A549 (cell line): ENCODE measurements at regions not wholly inside any gene's neighbourhood (a gene's known extent, or its start where the extent isn't known, plus 50 kb on each side); places are given as distances from the start of the nearest gene placed in this dataset.

ENCODE experiments used
- ATAC-seq, 2 experiments: fragments of 200-7000 bp in 1 of 2; fragments of >200 bp in 1 of 2; cut with Nextera tagmentation in 1 of 2; cut with Tn5 transposase in 1 of 2; 3 replicates each; pipeline versions ENCODE4 v1.8.0 to v1.9.1; 2018 to 2020; ENCODE audit warnings: mild to moderate bottlenecking in 1 of 2, moderate library complexity in 1 of 2
- CTCF ChIA-PET: fragments of 300-600 bp; sonication (Branson Sonifier 250); formaldehyde crosslinking; extraction: SDS; loops from one replicate; lab custom pipeline; 2021; ENCODE audit warnings: antibody characterized with exemption, inconsistent platforms; lab: Yijun Ruan, JAX
- POLR2A ChIA-PET: fragments of 350-600 bp; formaldehyde crosslinking; extraction: SDS; loops from one replicate; lab custom pipeline; 2021; ENCODE audit warnings: antibody characterized with exemption, inconsistent platforms; lab: Yijun Ruan, JAX
- DNase-seq, 2 experiments: peaks; one replicate each; pipeline versions ENCODE4 v3.0.0 to v3.0.0-alpha.2; 2011 to 2016; ENCODE audit warnings: low read depth in 1 of 2, low spot score in 1 of 2
- FAIRE-seq: peaks from 2 replicates; lab custom pipeline; 2011; peaks lifted over from hg19 to GRCh38; lab: Jason Lieb, UNC
- H3K27ac ChIP-seq, 2 experiments: fragments of >200 bp; sonication (Bioruptor Twin); formaldehyde crosslinking; 3 replicates each; pipeline ENCODE4 v1.5.1; 2016 to 2017
- H3K4me1 ChIP-seq: fragments of >200 bp; sonication (Bioruptor Twin); formaldehyde crosslinking; 3 replicates; pipeline ENCODE4 v1.6.1; 2016
- H3K4me2 ChIP-seq: fragments of >200 bp; sonication (Bioruptor Twin); formaldehyde crosslinking; 3 replicates; pipeline ENCODE4 v1.6.1; 2016
- H3K4me3 ChIP-seq: fragments of >200 bp; sonication (Bioruptor Twin); formaldehyde crosslinking; 3 replicates; pipeline ENCODE4 v1.5.1; 2016
- H3K9me3 ChIP-seq: fragments of >200 bp; sonication (Bioruptor Twin); formaldehyde crosslinking; 3 replicates; pipeline ENCODE4 v1.6.1; 2016
- CBX8 ChIP-seq: fragments of 200-600 bp; sonication (generic); IDR thresholded peaks from 2 replicates; pipeline ENCODE4 v1.6.1; 2016
- EHF ChIP-seq: fragments of 250-450 bp; sonication (Bioruptor Pico); IDR thresholded peaks from 2 replicates; pipeline ENCODE4 v1.5.0; 2020; ENCODE audit warnings: mild to moderate bottlenecking
- EP300 ChIP-seq, 2 experiments: fragments of >200 bp; sonication (Bioruptor Twin); formaldehyde crosslinking; IDR thresholded peaks; 2 replicates in 1 of 2; 3 replicates in 1 of 2; pipeline ENCODE4 v1.6.1; 2016 to 2017
- FOSB ChIP-seq: fragments of 250-450 bp; sonication (Bioruptor Pico); IDR thresholded peaks from 2 replicates; pipeline ENCODE4 v1.5.0; 2020; ENCODE audit warnings: mild to moderate bottlenecking, moderate library complexity
- HEYL ChIP-seq: fragments of 250-450 bp; sonication (Bioruptor Pico); IDR thresholded peaks from 2 replicates; pipeline ENCODE4 v1.8.0; 2021; ENCODE audit warnings: mild to moderate bottlenecking, moderate library complexity
- JUNB ChIP-seq: fragments of >200 bp; sonication (Bioruptor Twin); formaldehyde crosslinking; IDR thresholded peaks from 2 replicates; pipeline ENCODE4 v1.6.1; 2016
- MAFK ChIP-seq: fragments of 450-650 bp; IDR thresholded peaks from 2 replicates; pipeline ENCODE4 v1.6.1; 2014; ENCODE audit not compliant: partially characterized antibody
- MAZ ChIP-seq: fragments of 150-350 bp; IDR thresholded peaks from 2 replicates; pipeline ENCODE4 v1.6.1; 2014; ENCODE audit warnings: antibody characterized with exemption, low read depth, low read length, borderline replicate concordance
- NR3C1 ChIP-seq: fragments of >200 bp; sonication (Bioruptor Twin); formaldehyde crosslinking; IDR thresholded peaks from 3 replicates; pipeline ENCODE4 v1.6.1; 2017
- RAD21 ChIP-seq, 2 experiments: fragments of >200 bp in 1 of 2; sonication (Bioruptor Twin) in 1 of 2; formaldehyde crosslinking in 1 of 2; IDR thresholded peaks in 1 of 2; conservative IDR thresholded peaks in 1 of 2; 2 replicates in 1 of 2; 3 replicates in 1 of 2; pipeline ENCODE4 v1.6.1; 2012 to 2018; ENCODE audit warnings: inconsistent platforms in 1 of 2
- RNF2 ChIP-seq: fragments of 200-600 bp; sonication (generic); IDR thresholded peaks from 2 replicates; pipeline ENCODE4 v1.6.1; 2016; ENCODE audit warnings: low read depth, mild to moderate bottlenecking, antibody characterized with exemption, moderate library complexity, borderline replicate concordance
- SREBF2 ChIP-seq: fragments of 450-650 bp; IDR thresholded peaks from 2 replicates; pipeline ENCODE4 v1.6.1; 2014; ENCODE audit warnings: mild to moderate bottlenecking, moderate library complexity
- WGBS: methylation state at CpG from one replicate; pipeline ENCODE4 v1.1.6; 2017; ENCODE audit errors: missing lambda C conversion rate; 5-methylcytosine and 5-hydroxymethylcytosine counted together
- TF ChIP-seq, protein P1 (sequence below): fragments of 200-600 bp; sonication (generic); IDR thresholded peaks from 2 replicates; pipeline ENCODE4 v1.6.1; 2016; ENCODE audit warnings: antibody characterized with exemption, mild to moderate bottlenecking, moderate library complexity
- TF ChIP-seq, protein P2 (sequence below): IDR thresholded peaks from 2 replicates; pipeline ENCODE4 v1.6.1; 2012; ENCODE audit warnings: low read depth, borderline replicate concordance
- TF ChIP-seq, protein P3 (sequence below): fragments of 150-350 bp; IDR thresholded peaks from 2 replicates; pipeline ENCODE4 v1.6.1; 2014; ENCODE audit warnings: low read depth, mild to moderate bottlenecking, low read length
- TF ChIP-seq, protein P4 (sequence below): fragments of 450-650 bp; IDR thresholded peaks from 2 replicates; pipeline ENCODE4 v1.6.1; 2014; ENCODE audit warnings: antibody characterized with exemption
- TF ChIP-seq, protein P5 (sequence below): IDR thresholded peaks from 2 replicates; pipeline ENCODE4 v1.6.1; 2012
- TF ChIP-seq, protein P6 (sequence below): IDR thresholded peaks from 2 replicates; pipeline ENCODE4 v1.6.1; 2012
- TF ChIP-seq, protein P7 (sequence below): fragments of 250-450 bp; sonication (Bioruptor Pico); IDR thresholded peaks from 2 replicates; pipeline ENCODE4 v1.5.0; 2020; ENCODE audit warnings: low read depth, mild to moderate bottlenecking, moderate library complexity
- TF ChIP-seq, protein P8 (sequence below): fragments of >200 bp; sonication (Bioruptor Twin); formaldehyde crosslinking; IDR thresholded peaks from 3 replicates; pipeline ENCODE4 v1.5.1; 2016

DNA sequence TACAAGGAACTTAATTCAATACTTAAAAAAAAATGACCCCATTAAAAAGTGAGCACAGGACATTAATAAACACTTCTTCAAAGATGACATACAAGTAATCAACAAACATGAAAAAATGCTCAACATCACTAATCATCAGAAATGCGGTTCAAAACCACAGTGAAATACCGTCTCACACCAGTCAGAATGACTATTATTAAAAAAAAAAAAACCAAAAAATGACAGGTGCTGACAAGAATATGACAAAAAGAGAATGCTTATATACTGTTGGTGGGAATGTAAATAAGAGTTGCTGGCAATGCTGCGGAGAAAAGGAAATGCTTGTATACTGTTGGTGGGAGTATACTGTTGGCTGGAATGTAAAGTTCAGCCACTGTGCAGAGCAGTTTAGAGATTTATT, 358.3 kb upstream of the CBLB start:
- DNase-seq (no peak), FAIRE-seq (no peak), ATAC-seq (no peak)
- 63% methylated on average over 3 of the region's 3 CpGs for WGBS
- Histone ChIP-seq H3K4me2 (no peak overlapping the region), H3K27ac (no peak overlapping the region), H3K9me3 (no peaks in the 10 kb centered on the region), H3K4me1 (no peaks in the 10 kb centered on the region), H3K4me3 (no peak overlapping the region)
- no peak for TF ChIP-seq CBX8
- TF ChIP-seq, protein P1, sequence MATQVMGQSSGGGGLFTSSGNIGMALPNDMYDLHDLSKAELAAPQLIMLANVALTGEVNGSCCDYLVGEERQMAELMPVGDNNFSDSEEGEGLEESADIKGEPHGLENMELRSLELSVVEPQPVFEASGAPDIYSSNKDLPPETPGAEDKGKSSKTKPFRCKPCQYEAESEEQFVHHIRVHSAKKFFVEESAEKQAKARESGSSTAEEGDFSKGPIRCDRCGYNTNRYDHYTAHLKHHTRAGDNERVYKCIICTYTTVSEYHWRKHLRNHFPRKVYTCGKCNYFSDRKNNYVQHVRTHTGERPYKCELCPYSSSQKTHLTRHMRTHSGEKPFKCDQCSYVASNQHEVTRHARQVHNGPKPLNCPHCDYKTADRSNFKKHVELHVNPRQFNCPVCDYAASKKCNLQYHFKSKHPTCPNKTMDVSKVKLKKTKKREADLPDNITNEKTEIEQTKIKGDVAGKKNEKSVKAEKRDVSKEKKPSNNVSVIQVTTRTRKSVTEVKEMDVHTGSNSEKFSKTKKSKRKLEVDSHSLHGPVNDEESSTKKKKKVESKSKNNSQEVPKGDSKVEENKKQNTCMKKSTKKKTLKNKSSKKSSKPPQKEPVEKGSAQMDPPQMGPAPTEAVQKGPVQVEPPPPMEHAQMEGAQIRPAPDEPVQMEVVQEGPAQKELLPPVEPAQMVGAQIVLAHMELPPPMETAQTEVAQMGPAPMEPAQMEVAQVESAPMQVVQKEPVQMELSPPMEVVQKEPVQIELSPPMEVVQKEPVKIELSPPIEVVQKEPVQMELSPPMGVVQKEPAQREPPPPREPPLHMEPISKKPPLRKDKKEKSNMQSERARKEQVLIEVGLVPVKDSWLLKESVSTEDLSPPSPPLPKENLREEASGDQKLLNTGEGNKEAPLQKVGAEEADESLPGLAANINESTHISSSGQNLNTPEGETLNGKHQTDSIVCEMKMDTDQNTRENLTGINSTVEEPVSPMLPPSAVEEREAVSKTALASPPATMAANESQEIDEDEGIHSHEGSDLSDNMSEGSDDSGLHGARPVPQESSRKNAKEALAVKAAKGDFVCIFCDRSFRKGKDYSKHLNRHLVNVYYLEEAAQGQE = no peak
- no peak for TF ChIP-seq SREBF2
- no peak for TF ChIP-seq RAD21 (conservative IDR thresholded peaks at IDR 0.05 in 1 of 2, IDR thresholded peaks at IDR 0.05 in 1 of 2)
- no peak for TF ChIP-seq RNF2
- TF ChIP-seq HEYL (CRISPR knock-in tag) = no peak
- TF ChIP-seq, protein P2, sequence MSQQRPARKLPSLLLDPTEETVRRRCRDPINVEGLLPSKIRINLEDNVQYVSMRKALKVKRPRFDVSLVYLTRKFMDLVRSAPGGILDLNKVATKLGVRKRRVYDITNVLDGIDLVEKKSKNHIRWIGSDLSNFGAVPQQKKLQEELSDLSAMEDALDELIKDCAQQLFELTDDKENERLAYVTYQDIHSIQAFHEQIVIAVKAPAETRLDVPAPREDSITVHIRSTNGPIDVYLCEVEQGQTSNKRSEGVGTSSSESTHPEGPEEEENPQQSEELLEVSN = no peak
- no peak for TF ChIP-seq MAFK
- TF ChIP-seq FOSB = no peak
- TF ChIP-seq, protein P3, sequence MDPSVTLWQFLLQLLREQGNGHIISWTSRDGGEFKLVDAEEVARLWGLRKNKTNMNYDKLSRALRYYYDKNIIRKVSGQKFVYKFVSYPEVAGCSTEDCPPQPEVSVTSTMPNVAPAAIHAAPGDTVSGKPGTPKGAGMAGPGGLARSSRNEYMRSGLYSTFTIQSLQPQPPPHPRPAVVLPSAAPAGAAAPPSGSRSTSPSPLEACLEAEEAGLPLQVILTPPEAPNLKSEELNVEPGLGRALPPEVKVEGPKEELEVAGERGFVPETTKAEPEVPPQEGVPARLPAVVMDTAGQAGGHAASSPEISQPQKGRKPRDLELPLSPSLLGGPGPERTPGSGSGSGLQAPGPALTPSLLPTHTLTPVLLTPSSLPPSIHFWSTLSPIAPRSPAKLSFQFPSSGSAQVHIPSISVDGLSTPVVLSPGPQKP = no peak
- no peak for TF ChIP-seq NR3C1
- TF ChIP-seq EHF (CRISPR knock-in tag) = no peak
- TF ChIP-seq, protein P4, sequence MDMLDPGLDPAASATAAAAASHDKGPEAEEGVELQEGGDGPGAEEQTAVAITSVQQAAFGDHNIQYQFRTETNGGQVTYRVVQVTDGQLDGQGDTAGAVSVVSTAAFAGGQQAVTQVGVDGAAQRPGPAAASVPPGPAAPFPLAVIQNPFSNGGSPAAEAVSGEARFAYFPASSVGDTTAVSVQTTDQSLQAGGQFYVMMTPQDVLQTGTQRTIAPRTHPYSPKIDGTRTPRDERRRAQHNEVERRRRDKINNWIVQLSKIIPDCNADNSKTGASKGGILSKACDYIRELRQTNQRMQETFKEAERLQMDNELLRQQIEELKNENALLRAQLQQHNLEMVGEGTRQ = no peak
- TF ChIP-seq, protein P5, sequence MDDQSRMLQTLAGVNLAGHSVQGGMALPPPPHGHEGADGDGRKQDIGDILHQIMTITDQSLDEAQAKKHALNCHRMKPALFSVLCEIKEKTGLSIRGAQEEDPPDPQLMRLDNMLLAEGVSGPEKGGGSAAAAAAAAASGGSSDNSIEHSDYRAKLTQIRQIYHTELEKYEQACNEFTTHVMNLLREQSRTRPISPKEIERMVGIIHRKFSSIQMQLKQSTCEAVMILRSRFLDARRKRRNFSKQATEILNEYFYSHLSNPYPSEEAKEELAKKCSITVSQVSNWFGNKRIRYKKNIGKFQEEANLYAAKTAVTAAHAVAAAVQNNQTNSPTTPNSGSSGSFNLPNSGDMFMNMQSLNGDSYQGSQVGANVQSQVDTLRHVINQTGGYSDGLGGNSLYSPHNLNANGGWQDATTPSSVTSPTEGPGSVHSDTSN = no peak
- TF ChIP-seq, protein P6, sequence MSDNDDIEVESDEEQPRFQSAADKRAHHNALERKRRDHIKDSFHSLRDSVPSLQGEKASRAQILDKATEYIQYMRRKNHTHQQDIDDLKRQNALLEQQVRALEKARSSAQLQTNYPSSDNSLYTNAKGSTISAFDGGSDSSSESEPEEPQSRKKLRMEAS = no peak
- no peak for TF ChIP-seq MAZ
- TF ChIP-seq, protein P7, sequence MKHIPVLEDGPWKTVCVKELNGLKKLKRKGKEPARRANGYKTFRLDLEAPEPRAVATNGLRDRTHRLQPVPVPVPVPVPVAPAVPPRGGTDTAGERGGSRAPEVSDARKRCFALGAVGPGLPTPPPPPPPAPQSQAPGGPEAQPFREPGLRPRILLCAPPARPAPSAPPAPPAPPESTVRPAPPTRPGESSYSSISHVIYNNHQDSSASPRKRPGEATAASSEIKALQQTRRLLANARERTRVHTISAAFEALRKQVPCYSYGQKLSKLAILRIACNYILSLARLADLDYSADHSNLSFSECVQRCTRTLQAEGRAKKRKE (CRISPR knock-in tag) = no peak
- no peak for TF ChIP-seq EP300 (IDR thresholded peaks at IDR 0.05)
- ChIA-PET CTCF (no interaction called here), POLR2A (no interaction called here)

DNA sequence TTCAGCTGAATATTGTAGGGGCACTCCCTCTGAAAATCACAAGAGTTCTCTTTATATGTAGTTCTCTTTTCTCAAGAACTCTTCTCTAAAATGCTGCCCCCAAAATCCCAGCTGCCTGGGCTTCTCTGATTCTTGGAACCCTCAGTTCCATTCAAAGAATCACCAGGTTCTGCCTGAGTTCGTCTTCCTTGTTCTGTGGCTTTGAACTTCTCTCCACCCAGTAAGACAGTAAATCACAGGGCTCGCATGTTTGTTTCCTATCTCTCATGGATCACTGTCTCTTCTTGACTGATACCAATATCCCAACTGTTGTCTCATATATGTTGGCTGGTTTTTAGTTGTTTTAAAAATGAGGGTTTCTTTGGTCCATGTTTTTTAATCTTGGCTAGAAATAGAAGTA, 359.5 kb upstream of the CBLB start:
- TF ChIP-seq, protein P8, sequence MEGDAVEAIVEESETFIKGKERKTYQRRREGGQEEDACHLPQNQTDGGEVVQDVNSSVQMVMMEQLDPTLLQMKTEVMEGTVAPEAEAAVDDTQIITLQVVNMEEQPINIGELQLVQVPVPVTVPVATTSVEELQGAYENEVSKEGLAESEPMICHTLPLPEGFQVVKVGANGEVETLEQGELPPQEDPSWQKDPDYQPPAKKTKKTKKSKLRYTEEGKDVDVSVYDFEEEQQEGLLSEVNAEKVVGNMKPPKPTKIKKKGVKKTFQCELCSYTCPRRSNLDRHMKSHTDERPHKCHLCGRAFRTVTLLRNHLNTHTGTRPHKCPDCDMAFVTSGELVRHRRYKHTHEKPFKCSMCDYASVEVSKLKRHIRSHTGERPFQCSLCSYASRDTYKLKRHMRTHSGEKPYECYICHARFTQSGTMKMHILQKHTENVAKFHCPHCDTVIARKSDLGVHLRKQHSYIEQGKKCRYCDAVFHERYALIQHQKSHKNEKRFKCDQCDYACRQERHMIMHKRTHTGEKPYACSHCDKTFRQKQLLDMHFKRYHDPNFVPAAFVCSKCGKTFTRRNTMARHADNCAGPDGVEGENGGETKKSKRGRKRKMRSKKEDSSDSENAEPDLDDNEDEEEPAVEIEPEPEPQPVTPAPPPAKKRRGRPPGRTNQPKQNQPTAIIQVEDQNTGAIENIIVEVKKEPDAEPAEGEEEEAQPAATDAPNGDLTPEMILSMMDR = no peak
- TF ChIP-seq JUNB = no peak
- no peaks in the 10 kb centered on the region for H3K9me3 ChIP-seq
- no peaks in the 10 kb centered on the region for H3K4me1 ChIP-seq
- no peak overlapping the region for H3K27ac ChIP-seq
- ChIA-PET CTCF (no interaction called here), POLR2A (no interaction called here)
- DNase-seq (no peak), ATAC-seq (no peak), FAIRE-seq (no peak)
- H3K4me3 ChIP-seq = no peak overlapping the region
- no peak overlapping the region for H3K4me2 ChIP-seq
- WGBS = 53% methylated on average over 2 of the region's 2 CpGs
